ENCODE measurements at regions not wholly inside any gene's neighbourhood (a gene's known extent, or its start where the extent isn't known, plus 50 kb on each side); places are given as distances from the start of the nearest gene placed in this dataset.

GRCh38 chr4:141290771-141291170 is 70.1 kb downstream of the ZNF330 start:
- CTCF ChIA-PET = interaction anchor here (0.8 to 2.1 kb wide), 2 partner anchors 11 to 136 kb away, joined by 3 to 5 read pairs; no protein-coding TSS in a partner anchor
- H3K27ac ChIP-seq (ENCODE audit: low read depth in 2 of 2, low read length in 1 of 2) = no peak overlapping the region

More at GRCh38 chr4:141290771-141291170, 70.1 kb downstream of the ZNF330 start:
- Histone ChIP-seq H3K4me2 (no peak overlapping the region), H3K27me3 (ENCODE audit: insufficient read depth) (no peaks in the 10 kb centered on the region), H3K36me3 (replicated peaks in 1 of 2; ENCODE audit: control insufficient read depth in 1 of 2, insufficient read depth in 2 of 2, low read length in 1 of 2) (no peaks in the 10 kb centered on the region), H3K4me3 (ENCODE audit: low read depth in 2 of 2, low read length in 1 of 2) (no peak overlapping the region), H3K9ac (no peak overlapping the region), H2AFZ (ENCODE audit: low read depth) (no peak overlapping the region), H3K9me3 (no peaks in the 10 kb centered on the region), H3K9me2 (no peaks in the 10 kb centered on the region), H3K79me2 (ENCODE audit: insufficient read depth) (no peaks in the 10 kb centered on the region), H3K4me1 (ENCODE audit: control insufficient read depth in 1 of 2, insufficient read depth in 2 of 2, low read depth in 1 of 2, low read length in 1 of 2) (no peaks in the 10 kb centered on the region), H4K20me1 (ENCODE audit: insufficient read depth) (no peaks in the 10 kb centered on the region), H3F3A (replicated peaks; ENCODE audit: insufficient read depth) (no peaks in the 10 kb centered on the region)
- TF ChIP-seq REST (IDR thresholded peaks at IDR 0.05; ENCODE audit: low read depth, low read length) (no peak), YY1 (IDR thresholded peaks at IDR 0.05; ENCODE audit: low read depth) (no peak), NFIC (IDR thresholded peaks at IDR 0.05; ENCODE audit: borderline replicate concordance) (no peak), ELF1 (IDR thresholded peaks at IDR 0.05) (no peak), ZBTB33 (IDR thresholded peaks at IDR 0.05; ENCODE audit: borderline replicate concordance, low read depth) (no peak), GATA2 (CRISPR knock-in tag; IDR thresholded peaks at IDR 0.05) (no peak), EZH2phosphoT487 (IDR thresholded peaks at IDR 0.05; ENCODE audit: borderline replicate concordance, low read depth) (no peak), SMC3 (IDR thresholded peaks at IDR 0.05; ENCODE audit: low read depth, low read length) (no peak), CTCF (IDR thresholded peaks at IDR 0.05) (no peak), EP300 (IDR thresholded peaks at IDR 0.05; ENCODE audit: borderline replicate concordance in 1 of 2, low read depth in 1 of 2, low read length in 1 of 2) (no peak), CHD2 (IDR thresholded peaks at IDR 0.05; ENCODE audit: low read length, partially characterized antibody) (no peak)
- POLR2A ChIA-PET = no interaction called here
- DNase-seq = no peak

Data from SK-N-SH (cell line).